ENCODE measurements at regions not wholly inside any gene's neighbourhood (a gene's known extent, or its start where the extent isn't known, plus 50 kb on each side); places are given as distances from the start of the nearest gene placed in this dataset.
"Not testable (repeated sequence)": the region's sequence is repeated elsewhere in the genome, so short reads cannot be mapped to it uniquely, and the experiment has no call there.

DNA sequence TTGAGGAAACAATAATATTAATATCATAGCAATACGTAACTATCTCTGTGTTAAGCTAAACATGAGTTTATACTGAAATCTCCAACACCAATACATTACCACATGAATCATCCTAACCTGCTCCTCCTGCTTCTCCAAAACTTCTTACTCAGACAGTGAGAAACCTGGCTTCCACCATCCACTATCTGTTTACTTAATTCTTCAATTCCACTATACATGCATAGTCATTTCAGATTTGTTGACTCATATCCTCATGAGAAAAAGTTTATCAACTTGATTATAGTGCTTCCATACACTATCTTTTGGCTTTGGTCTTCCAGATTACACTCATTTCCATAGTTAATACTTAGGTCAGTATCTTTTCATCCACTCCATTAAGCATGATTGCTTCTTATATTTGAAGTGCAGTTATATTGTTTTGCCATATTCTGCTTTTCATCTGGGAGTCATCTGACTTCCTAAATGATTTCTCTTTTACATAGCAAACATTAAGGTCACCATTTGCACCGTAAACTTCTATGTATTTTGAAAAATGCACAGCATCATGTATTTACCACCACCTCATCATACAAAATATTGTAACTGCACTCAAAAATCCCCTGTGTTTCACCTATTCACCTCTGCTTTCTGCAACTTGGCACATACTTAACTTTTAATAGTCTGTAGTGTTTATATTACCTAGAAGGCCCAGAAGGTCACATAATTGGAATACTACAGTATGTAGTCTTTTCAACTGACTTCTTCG is 970.6 kb downstream of the DIPK2A start:
- Mint-ChIP-seq H3K4me3 (no peak overlapping the region), H3K9me3 (peaks cover 15% of the 10 kb centered on the region)
- no peak for ATAC-seq

DNA sequence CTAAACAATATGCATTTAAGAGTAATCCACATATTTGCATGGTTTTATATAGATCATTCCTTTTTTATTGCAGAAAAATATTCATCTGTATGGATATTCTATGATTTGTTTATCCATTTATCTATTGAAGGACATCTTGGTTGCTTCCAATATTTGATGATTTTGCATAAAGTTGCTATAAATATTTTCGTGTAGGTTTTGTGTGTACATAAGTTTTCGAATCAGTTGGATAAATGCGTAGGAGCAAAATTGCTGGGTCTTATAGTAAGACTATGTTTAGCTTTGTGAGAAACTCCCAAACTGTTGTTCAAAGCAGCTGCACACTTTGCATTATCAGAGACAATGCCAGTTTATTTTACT is 971.2 kb downstream of the DIPK2A start:
- Mint-ChIP-seq H3K27ac (no peak overlapping the region), H3K9me3 (peaks cover 13% of the 10 kb centered on the region), H3K4me3 (no peak overlapping the region), H3K27me3 (no peaks in the 10 kb centered on the region), H3K36me3 (no peaks in the 10 kb centered on the region), H3K4me1 (no peaks in the 10 kb centered on the region)
- no peak for ATAC-seq

More for the DNA sequence above, 970.6 kb downstream of the DIPK2A start:
- H3K36me3 Mint-ChIP-seq: no peaks in the 10 kb centered on the region
- H3K4me1 Mint-ChIP-seq: no peaks in the 10 kb centered on the region
- H3K27me3 Mint-ChIP-seq: no peaks in the 10 kb centered on the region
- H3K27ac Mint-ChIP-seq: no peak overlapping the region

DNA sequence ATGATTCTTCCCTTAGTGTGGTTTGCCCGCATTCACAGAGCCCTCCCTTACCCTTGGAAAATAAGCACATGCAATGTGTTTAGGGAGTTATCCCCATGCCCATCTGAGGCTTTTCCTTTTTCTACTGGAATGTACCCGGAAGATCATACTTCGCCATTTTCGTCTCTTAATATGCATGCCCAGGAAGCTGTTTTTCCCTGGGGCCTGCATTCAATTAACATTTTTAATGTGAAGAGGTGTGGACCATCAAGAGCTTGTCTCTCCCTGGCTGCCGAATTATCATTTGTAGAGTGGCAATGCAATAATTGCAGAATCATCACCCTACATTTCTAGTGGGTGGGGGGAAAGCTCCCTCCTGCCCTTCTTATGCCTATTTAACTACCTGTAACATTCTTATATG is 976.3 kb downstream of the DIPK2A start:
- H3K27me3 Mint-ChIP-seq: no peaks in the 10 kb centered on the region
- no peak overlapping the region for H3K4me3 Mint-ChIP-seq
- H3K27ac Mint-ChIP-seq: no peak overlapping the region
- no peaks in the 10 kb centered on the region for H3K36me3 Mint-ChIP-seq
- peaks cover 12% of the 10 kb centered on the region for H3K9me3 Mint-ChIP-seq
- H3K4me1 Mint-ChIP-seq: no peaks in the 10 kb centered on the region
- ATAC-seq: no peak

DNA sequence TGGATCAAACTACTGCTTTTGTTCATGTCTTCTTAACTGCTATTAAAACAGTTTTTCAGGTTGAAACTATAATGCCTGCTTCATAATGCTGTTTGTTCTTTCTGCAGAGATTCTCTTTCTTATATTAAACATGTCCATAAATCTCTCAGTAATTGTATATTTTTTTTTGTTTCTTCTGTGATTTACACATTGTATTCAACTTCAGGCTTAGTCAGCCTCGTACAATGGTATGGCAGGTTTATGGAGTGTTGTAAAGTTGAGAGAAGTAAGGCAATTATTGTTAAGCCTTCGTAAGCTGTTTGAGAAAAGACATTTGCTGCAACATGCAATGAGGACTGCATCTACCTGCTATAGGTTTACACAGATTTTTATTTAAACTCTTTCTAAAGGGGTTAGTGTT is 977.1 kb downstream of the DIPK2A start:
- Mint-ChIP-seq H3K27me3 (no peaks in the 10 kb centered on the region), H3K4me1 (no peaks in the 10 kb centered on the region), H3K27ac (no peak overlapping the region), H3K36me3 (no peaks in the 10 kb centered on the region), H3K9me3 (peaks cover 12% of the 10 kb centered on the region), H3K4me3 (no peak overlapping the region)
- no peak for ATAC-seq

DNA sequence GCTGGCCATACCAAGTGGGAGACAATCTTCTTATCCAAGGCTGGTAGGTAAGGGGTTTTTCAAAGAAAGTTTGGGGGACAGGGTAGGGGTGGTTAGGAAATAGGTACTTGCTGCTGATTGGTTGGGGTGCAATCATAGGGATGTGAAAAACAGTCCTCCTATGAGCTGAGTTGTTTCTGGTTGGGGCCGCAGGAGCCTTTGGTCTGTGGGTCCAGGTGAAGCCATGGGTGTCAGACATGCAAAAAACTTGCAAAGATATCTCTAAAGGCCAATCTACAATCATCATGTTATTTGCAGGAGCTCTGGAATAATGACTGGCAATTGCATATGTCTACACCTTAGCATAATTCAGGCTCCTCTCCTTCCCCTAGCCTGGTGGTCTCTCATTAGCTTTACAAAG is 982.3 kb downstream of the DIPK2A start:
- ATAC-seq: no peak
- Mint-ChIP-seq H3K9me3 (no peaks in the 10 kb centered on the region), H3K36me3 (no peaks in the 10 kb centered on the region), H3K27ac (no peak overlapping the region), H3K4me3 (no peak overlapping the region), H3K4me1 (no peaks in the 10 kb centered on the region), H3K27me3 (no peaks in the 10 kb centered on the region)

DNA sequence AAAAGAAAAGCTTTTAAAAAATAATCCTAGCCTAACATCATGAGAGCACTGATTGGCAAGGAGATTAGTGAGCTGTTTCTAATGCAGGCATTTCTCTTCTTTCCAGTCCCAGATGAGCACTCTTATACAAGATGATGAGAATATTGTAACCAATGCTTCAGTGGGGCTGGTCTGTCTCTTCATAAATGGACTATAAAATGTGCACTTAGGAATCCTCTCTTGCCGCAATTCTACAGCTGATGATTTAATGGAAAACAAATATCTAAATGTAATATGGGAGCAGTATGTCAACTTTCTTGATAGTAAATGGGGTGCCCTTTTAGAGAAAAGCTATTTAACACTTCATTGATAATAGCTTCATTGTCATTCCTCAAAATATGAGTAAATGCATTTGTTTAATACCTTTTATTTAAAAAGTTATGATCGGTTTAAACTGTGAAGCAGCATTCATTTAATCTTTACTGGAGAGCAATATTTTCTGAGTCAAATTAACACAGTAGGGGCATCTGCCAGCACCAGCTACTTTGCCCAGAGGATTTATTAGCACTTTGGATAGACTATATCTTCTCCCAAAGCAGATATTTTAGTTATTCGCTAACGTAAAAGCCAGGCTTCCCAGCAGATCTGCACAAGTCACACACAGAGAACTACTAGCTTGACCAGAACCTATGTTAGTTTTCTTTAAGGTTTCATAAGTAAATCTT is 985.9 kb downstream of the DIPK2A start:
- no peaks in the 10 kb centered on the region for H3K4me1 Mint-ChIP-seq
- H3K36me3 Mint-ChIP-seq: no peaks in the 10 kb centered on the region
- H3K9me3 Mint-ChIP-seq: no peaks in the 10 kb centered on the region
- H3K4me3 Mint-ChIP-seq: no peak overlapping the region
- no peak overlapping the region for H3K27ac Mint-ChIP-seq
- H3K27me3 Mint-ChIP-seq: no peaks in the 10 kb centered on the region
- ATAC-seq: no peak

DNA sequence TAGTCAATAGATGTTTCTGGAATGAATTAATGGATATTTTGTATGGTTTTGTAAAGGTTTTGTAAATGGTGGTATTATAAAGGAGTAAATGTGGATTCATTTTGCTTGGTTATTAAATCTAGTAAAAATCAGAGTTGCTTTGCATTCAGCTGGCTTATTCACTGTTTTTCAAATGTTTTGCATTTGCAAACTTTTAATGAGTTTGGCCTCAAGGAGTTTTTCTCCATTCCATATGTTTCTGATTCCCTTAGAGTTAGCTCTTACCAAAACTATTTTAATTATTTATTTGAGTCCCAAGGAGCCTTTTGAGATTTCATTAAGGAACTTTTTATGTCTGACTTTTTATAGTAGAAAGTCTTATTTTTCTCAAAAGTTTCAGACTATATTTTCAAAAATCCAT is 992.2 kb downstream of the DIPK2A start:
- Mint-ChIP-seq H3K4me3 (no peak overlapping the region), H3K9me3 (no peaks in the 10 kb centered on the region), H3K4me1 (no peaks in the 10 kb centered on the region), H3K36me3 (no peaks in the 10 kb centered on the region), H3K27ac (no peak overlapping the region), H3K27me3 (no peaks in the 10 kb centered on the region)
- no peak for ATAC-seq

DNA sequence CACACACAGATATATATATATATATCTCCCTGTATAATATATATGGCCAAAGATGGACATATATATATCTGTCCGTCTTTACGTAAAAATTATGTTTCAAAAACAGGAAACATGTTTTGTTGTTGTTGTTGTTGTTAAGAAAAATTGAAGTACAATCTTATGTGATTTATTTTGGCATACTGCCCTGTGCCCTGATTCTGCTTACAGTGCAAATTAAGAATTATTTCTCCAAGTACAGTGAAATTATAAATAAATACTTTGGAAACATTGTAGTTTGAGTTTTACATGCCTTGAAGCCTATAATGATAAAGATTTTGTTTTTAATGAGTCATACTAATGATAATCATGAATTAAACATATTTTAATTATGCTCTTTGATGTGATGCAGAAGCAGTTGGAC is 994.9 kb downstream of the DIPK2A start:
- ATAC-seq: no peak
- Mint-ChIP-seq H3K36me3 (no peaks in the 10 kb centered on the region), H3K4me1 (no peaks in the 10 kb centered on the region), H3K9me3 (no peaks in the 10 kb centered on the region), H3K27ac (no peak overlapping the region), H3K4me3 (no peak overlapping the region), H3K27me3 (no peaks in the 10 kb centered on the region)

DNA sequence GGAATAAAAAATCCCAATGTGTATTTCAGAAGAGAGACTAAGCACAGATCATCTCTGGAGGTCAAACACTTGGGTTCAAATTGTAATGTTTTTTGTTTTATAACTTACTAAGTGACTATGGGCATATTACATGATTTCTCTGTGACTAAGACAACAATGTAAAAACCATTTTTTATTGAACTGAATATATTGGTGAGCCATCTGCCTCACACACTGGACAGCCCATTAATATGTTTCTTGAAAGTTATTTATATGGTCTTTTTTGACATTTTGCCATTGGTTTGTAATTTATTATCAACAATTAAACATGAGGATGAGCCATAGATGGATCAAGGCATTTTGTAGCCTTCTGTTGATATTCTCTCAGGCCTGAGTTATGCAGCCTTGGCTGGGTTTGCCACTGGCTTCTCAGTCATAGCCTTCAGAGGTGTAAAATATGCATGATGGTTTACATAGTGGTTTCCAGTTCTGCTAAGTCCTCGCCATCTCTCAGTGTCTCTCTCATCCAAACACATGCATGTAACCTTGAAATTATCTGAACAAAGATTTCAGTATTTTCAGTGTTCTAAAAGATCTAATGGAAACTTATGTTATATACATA is 997.2 kb downstream of the DIPK2A start:
- ATAC-seq: no peak
- Mint-ChIP-seq H3K9me3 (no peaks in the 10 kb centered on the region), H3K36me3 (no peaks in the 10 kb centered on the region), H3K4me1 (no peaks in the 10 kb centered on the region), H3K4me3 (no peak overlapping the region), H3K27me3 (no peaks in the 10 kb centered on the region), H3K27ac (no peak overlapping the region)

DNA sequence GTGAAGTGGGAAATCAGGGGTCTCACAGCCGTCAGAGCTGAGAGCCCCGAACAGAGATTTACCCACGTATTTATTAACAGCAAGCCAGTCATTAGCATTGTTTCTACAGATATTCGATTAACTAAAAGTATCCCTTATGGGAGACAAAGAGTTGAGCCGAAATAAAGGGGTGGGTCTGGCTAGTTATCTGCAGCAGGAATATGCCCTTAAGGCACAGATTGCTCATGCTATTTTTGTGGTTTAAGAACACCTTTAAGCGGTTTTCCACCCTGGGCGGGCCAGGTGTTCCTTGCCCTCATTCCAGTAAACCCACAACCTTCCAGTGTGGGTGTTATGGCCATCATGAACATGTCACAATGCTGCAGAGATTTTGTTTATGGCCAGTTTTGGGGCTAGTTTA is 1012.9 kb downstream of the DIPK2A start:
- not testable (repeated sequence) for H3K27me3 Mint-ChIP-seq, ATAC-seq, H3K36me3 Mint-ChIP-seq, H3K4me1 Mint-ChIP-seq, H3K27ac Mint-ChIP-seq, H3K9me3 Mint-ChIP-seq, H3K4me3 Mint-ChIP-seq

DNA sequence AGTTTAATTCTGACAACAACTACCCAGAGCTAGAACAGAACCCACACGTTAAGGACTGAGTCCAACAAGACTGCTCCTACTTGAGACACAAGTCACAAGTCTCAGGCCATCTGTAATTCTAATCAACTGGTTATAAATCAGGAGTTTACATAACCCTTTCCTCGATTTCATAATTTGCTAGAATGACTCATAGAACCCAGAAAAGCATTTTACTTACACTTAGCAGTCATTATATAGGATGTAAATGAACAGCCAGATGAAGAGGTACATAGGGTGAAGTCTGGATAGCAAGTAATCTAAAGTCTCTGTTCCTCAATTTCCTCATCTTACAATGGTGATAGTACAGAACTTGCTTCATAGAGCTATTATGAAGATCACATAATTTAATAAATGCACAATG is 1018.2 kb downstream of the DIPK2A start:
- H3K27ac Mint-ChIP-seq: no peak overlapping the region
- no peaks in the 10 kb centered on the region for H3K36me3 Mint-ChIP-seq
- no peaks in the 10 kb centered on the region for H3K9me3 Mint-ChIP-seq
- H3K27me3 Mint-ChIP-seq: no peaks in the 10 kb centered on the region
- H3K4me3 Mint-ChIP-seq: no peak overlapping the region
- no peaks in the 10 kb centered on the region for H3K4me1 Mint-ChIP-seq
- ATAC-seq: no peak

DNA sequence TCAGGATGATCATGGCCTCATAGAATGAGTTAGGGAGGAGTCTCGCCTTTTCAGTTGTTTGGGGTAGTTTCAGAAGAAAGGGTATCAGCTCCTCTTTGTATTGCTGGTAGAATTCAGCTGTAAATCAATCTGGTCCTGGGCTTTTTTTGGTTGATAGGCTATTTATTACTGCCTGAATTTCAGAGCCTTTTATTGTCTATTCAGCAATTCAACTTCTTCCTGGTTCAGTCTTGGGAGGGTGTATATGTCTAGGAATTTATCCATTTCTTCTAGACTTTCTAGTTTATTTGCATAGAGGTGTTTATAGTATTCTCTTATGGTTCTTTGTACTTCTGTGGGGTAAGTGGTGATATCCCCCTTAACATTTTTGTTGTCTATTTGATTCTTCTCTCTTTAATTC is 1024.2 kb downstream of the DIPK2A start:
- Mint-ChIP-seq H3K4me1 (no peaks in the 10 kb centered on the region), H3K4me3 (no peak overlapping the region), H3K27ac (no peak overlapping the region), H3K27me3 (no peaks in the 10 kb centered on the region), H3K9me3 (peaks cover 5% of the 10 kb centered on the region), H3K36me3 (no peaks in the 10 kb centered on the region)
- no peak for ATAC-seq

DNA sequence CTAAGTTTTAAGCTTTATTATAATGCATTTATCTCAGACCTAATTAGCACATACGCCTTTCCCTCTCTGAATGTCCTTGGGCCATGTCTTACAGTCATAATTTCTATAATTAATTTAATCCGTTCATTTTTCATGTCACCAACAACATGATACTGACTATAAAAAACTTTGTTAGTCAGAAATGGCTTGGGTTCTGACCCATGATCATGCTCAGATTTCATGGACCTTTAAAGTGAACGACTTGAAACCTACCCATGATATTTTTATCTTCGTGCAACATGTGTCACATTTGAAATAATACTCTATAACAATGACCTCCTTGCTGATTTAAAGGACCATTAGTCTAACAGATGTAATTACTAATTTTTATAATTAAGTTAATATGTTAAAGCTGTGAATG is 1033.8 kb downstream of the DIPK2A start:
- Mint-ChIP-seq H3K27ac (no peak overlapping the region), H3K36me3 (no peaks in the 10 kb centered on the region), H3K4me1 (no peaks in the 10 kb centered on the region), H3K9me3 (no peaks in the 10 kb centered on the region), H3K4me3 (no peak overlapping the region), H3K27me3 (no peaks in the 10 kb centered on the region)
- no peak for ATAC-seq

DNA sequence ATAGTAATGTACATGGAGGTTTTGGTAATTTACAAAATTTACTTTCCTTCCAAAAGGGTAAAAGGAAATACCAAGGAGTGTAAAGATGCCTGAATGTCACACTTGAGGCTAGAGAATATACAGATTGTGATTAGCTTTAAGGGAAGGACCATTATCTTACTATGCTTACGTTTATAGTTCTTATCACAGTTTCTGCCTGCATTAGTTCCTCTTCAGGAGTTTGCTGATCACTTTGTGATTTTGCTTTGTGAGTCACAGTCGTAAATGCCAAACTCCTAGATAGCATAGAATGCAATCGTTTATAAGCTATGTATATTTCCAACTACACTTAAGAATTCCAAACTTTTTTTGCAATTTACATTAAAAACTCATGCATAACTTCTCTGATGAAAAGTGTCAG is 1034.6 kb downstream of the DIPK2A start:
- no peak for ATAC-seq
- Mint-ChIP-seq H3K27me3 (no peaks in the 10 kb centered on the region), H3K27ac (no peak overlapping the region), H3K9me3 (no peaks in the 10 kb centered on the region), H3K4me3 (no peak overlapping the region), H3K4me1 (no peaks in the 10 kb centered on the region), H3K36me3 (no peaks in the 10 kb centered on the region)

DNA sequence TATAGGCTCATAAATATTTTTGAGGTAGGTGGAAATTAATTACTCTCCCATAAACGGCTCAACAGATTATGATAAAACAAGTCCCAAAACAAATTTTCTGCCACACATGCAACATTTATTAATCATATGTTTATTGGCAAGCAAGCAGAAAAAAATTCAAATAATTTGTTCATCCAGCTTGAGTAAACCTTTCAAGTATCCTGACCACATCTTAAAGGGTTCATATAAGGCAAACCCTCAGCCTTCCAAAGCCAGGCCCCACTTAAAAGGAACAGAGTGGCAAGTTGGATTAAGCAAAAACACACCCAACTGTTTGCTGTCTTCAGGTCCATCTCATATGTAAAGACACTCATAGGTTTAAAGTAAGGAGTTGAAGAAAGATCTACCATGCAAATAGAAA is 1042.3 kb downstream of the DIPK2A start:
- H3K9me3 Mint-ChIP-seq: no peaks in the 10 kb centered on the region
- H3K27ac Mint-ChIP-seq: no peak overlapping the region
- H3K4me3 Mint-ChIP-seq: no peak overlapping the region
- no peaks in the 10 kb centered on the region for H3K27me3 Mint-ChIP-seq
- no peaks in the 10 kb centered on the region for H3K4me1 Mint-ChIP-seq
- no peak for ATAC-seq
- no peaks in the 10 kb centered on the region for H3K36me3 Mint-ChIP-seq

DNA sequence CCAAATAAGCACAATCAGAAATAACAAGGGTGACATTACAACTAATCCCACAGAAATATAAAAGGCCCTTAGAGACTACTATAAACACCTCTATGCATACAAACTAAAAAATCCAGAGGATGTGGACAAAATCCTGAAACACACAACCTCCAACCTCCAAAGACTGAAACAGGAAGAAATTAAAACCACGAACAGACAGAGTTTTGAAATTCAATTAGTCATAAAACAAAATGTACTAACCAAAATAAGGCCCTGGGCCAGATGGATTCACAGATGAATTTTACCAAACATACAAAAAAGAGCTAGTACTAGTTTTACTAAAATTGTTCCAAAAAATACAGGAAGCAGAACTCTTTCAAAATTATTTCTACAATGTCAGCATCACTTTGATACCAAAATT is 1043.6 kb downstream of the DIPK2A start:
- H3K4me1 Mint-ChIP-seq: no peaks in the 10 kb centered on the region
- no peak overlapping the region for H3K27ac Mint-ChIP-seq
- no peaks in the 10 kb centered on the region for H3K27me3 Mint-ChIP-seq
- no peaks in the 10 kb centered on the region for H3K9me3 Mint-ChIP-seq
- H3K36me3 Mint-ChIP-seq: no peaks in the 10 kb centered on the region
- no peak for ATAC-seq
- no peak overlapping the region for H3K4me3 Mint-ChIP-seq

All from stimulated activated memory B cell treated with anti-CD40 and anti-IgM and Interleukin-4, amounts not matched to agents 10 μg/mL and 1 μg/mL and 100 μg/mL, for 72 hours (primary cell).